H9 (cell line): ENCODE measurements at regions not wholly inside any gene's neighbourhood (a gene's known extent, or its start where the extent isn't known, plus 50 kb on each side); places are given as distances from the start of the nearest gene placed in this dataset.

ENCODE experiments used
- DNase-seq: peaks from one replicate; pipeline ENCODE4 v3.0.0-alpha.2; 2017
- H2AFZ ChIP-seq: one replicate; pipeline ENCODE4 v1.6.1; 2013; ENCODE audit warnings: mild to moderate bottlenecking, low read length, control low read depth, moderate library complexity
- H2AK5ac ChIP-seq: 2 replicates; pipeline ENCODE4 v1.6.1; 2013; ENCODE audit warnings: low read length, control low read depth, mixed read lengths; ENCODE audit not compliant: insufficient read length
- H2BK120ac ChIP-seq: one replicate; pipeline ENCODE4 v1.6.1; 2013; ENCODE audit warnings: low read depth, mild to moderate bottlenecking, low read length, control low read depth, inconsistent platforms; ENCODE audit not compliant: poor library complexity, severe bottlenecking
- H2BK12ac ChIP-seq: 2 replicates; pipeline ENCODE4 v1.6.1; 2013; ENCODE audit warnings: low read length, control low read depth, mixed read lengths, low read depth; ENCODE audit not compliant: insufficient read length
- H2BK15ac ChIP-seq: 2 replicates; pipeline ENCODE4 v1.6.1; 2013; ENCODE audit warnings: low read depth, low read length, control low read depth
- H2BK20ac ChIP-seq: one replicate; pipeline ENCODE4 v1.6.1; 2013; ENCODE audit warnings: low read depth, mild to moderate bottlenecking, low read length, control low read depth, inconsistent platforms; ENCODE audit not compliant: poor library complexity, severe bottlenecking
- H2BK5ac ChIP-seq: 2 replicates; pipeline ENCODE4 v1.6.1; 2013; ENCODE audit warnings: low read length, control low read depth, mixed read lengths; ENCODE audit not compliant: insufficient read length
- H3K14ac ChIP-seq: 2 replicates; pipeline ENCODE4 v1.6.1; 2013; ENCODE audit warnings: low read length, control low read depth; ENCODE audit not compliant: insufficient read depth
- H3K18ac ChIP-seq: 2 replicates; pipeline ENCODE4 v1.6.1; 2013; ENCODE audit warnings: low read depth, mild to moderate bottlenecking, mixed read lengths, low read length, control low read depth; ENCODE audit not compliant: insufficient read length
- H3K23ac ChIP-seq: 2 replicates; pipeline ENCODE4 v1.6.1; 2013; ENCODE audit warnings: low read length, control low read depth, mixed read lengths, low read depth; ENCODE audit not compliant: insufficient read length
- H3K23me2 ChIP-seq: 2 replicates; pipeline ENCODE4 v1.6.1; 2013; ENCODE audit warnings: low read depth, mild to moderate bottlenecking, mixed read lengths, low read length, control low read depth; ENCODE audit not compliant: insufficient read length, poor library complexity, severe bottlenecking
- H3K27ac ChIP-seq: 2 replicates; pipeline ENCODE4 v1.5.1; 2013; ENCODE audit warnings: low read length, control low read depth, mixed read lengths, low read depth; ENCODE audit not compliant: insufficient read length
- H3K27me3 ChIP-seq: 2 replicates; pipeline ENCODE4 v1.6.1; 2013; ENCODE audit warnings: low read length, control low read depth, inconsistent platforms; ENCODE audit not compliant: insufficient read depth
- H3K4ac ChIP-seq: 2 replicates; pipeline ENCODE4 v1.6.1; 2013; ENCODE audit warnings: low read depth, mild to moderate bottlenecking, control low read depth, inconsistent platforms, low read length, moderate library complexity
- H3K4me1 ChIP-seq: 2 replicates; pipeline ENCODE4 v1.6.1; 2013; ENCODE audit warnings: low read length, control low read depth, inconsistent platforms; ENCODE audit not compliant: insufficient read depth
- H3K4me2 ChIP-seq: 2 replicates; pipeline ENCODE4 v1.6.1; 2013; ENCODE audit warnings: low read length, control low read depth, mixed read lengths; ENCODE audit not compliant: insufficient read length, insufficient read depth
- H3K56ac ChIP-seq: 2 replicates; pipeline ENCODE4 v1.6.1; 2013; ENCODE audit warnings: low read depth, mild to moderate bottlenecking, mixed read lengths, low read length, control low read depth; ENCODE audit not compliant: insufficient read length
- H3K79me1 ChIP-seq: 2 replicates; pipeline ENCODE4 v1.6.1; 2013; ENCODE audit warnings: low read depth, mild to moderate bottlenecking, moderate library complexity, low read length, control low read depth, inconsistent platforms; ENCODE audit not compliant: insufficient read depth, poor library complexity, severe bottlenecking
- H3K79me2 ChIP-seq: 2 replicates; pipeline ENCODE4 v1.6.1; 2013; ENCODE audit warnings: low read length, control low read depth, inconsistent platforms; ENCODE audit not compliant: insufficient read depth
- H3K9ac ChIP-seq: 2 replicates; pipeline ENCODE4 v1.6.1; 2013; ENCODE audit warnings: low read length, control low read depth, mixed read lengths; ENCODE audit not compliant: insufficient read length; ENCODE audit errors: extremely low read depth
- H3K9me3 ChIP-seq: one replicate; pipeline ENCODE4 v1.6.1; 2013; ENCODE audit warnings: low read depth, low read length, inconsistent platforms; ENCODE audit not compliant: control insufficient read depth
- H3T11ph ChIP-seq: one replicate; pipeline ENCODE4 v1.6.1; 2013; ENCODE audit warnings: mild to moderate bottlenecking, low read length, control low read depth, inconsistent platforms
- H4K20me1 ChIP-seq: one replicate; pipeline ENCODE4 v1.6.1; 2013; ENCODE audit not compliant: control insufficient read depth, insufficient read length, insufficient read depth
- H4K5ac ChIP-seq: 2 replicates; pipeline ENCODE4 v1.6.1; 2013; ENCODE audit warnings: low read depth, mild to moderate bottlenecking, mixed read lengths, low read length, control low read depth; ENCODE audit not compliant: insufficient read length
- H4K8ac ChIP-seq: replicated peaks from 2 replicates; pipeline ENCODE4 v1.6.1; 2013; ENCODE audit warnings: low read length, control low read depth, mixed read lengths, low read depth; ENCODE audit not compliant: insufficient read length
- H4K91ac ChIP-seq: 2 replicates; pipeline ENCODE4 v1.6.1; 2013; ENCODE audit warnings: low read depth, mild to moderate bottlenecking, moderate library complexity, mixed read lengths, low read length, control low read depth; ENCODE audit not compliant: insufficient read length
- H3K27ac Mint-ChIP-seq, 3 experiments: 2 replicates in 2 of 3; 3 replicates in 1 of 3; pipeline ENCODE4 v1.8.0; 2020 to 2021; ENCODE audit warnings: mixed read lengths in 3 of 3, mild to moderate bottlenecking in 1 of 3, moderate library complexity in 1 of 3
- H3K27me3 Mint-ChIP-seq: 2 replicates; pipeline ENCODE4 v1.8.0; 2021; ENCODE audit warnings: low read depth, mild to moderate bottlenecking, moderate library complexity, mixed read lengths
- H3K36me3 Mint-ChIP-seq, 3 experiments: 2 replicates in 2 of 3; 3 replicates in 1 of 3; pipeline ENCODE4 v1.8.0; 2020 to 2021; ENCODE audit warnings: low read depth in 3 of 3, mixed read lengths in 3 of 3; ENCODE audit not compliant: insufficient read depth in 1 of 3
- H3K4me1 Mint-ChIP-seq, 2 experiments: 2 replicates each; pipeline ENCODE4 v1.8.0; 2020; ENCODE audit warnings: mixed read lengths in 2 of 2
- H3K4me3 Mint-ChIP-seq, 2 experiments: 2 replicates in 1 of 2; 3 replicates in 1 of 2; pipeline ENCODE4 v1.8.0; 2020 to 2021; ENCODE audit warnings: mild to moderate bottlenecking in 2 of 2, mixed read lengths in 2 of 2, moderate library complexity in 1 of 2
- H3K9me3 Mint-ChIP-seq, 2 experiments: 2 replicates in 1 of 2; 3 replicates in 1 of 2; pipeline ENCODE4 v1.8.0; 2020; ENCODE audit warnings: mild to moderate bottlenecking in 2 of 2, mixed read lengths in 2 of 2, moderate library complexity in 1 of 2
- WGBS: extraction: QIAGEN DNeasy Blood & Tissue Kit; methylation state at CpG from one replicate; pipeline ENCODE4 v1.1.7; 2013; ENCODE audit warnings: missing lambda C conversion rate, low lambda C conversion rate, mixed read lengths; ENCODE audit not compliant: insufficient read length; ENCODE audit errors: extremely low coverage; 5-methylcytosine and 5-hydroxymethylcytosine counted together
- TF ChIP-seq, protein P1 (sequence below): fragments of 200-600 bp; sonication (generic); conservative IDR thresholded peaks from 3 replicates; pipeline ENCODE4 v1.8.0; 2021; ENCODE audit warnings: antibody characterized with exemption, mild to moderate bottlenecking

- Histone ChIP-seq H2BK15ac (no peak overlapping the region), H4K91ac (no peak overlapping the region), H4K8ac (no peak overlapping the region), H4K5ac (no peak overlapping the region), H2BK5ac (no peak overlapping the region), H2BK12ac (no peak overlapping the region), H4K20me1 (no peaks in the 10 kb centered on the region), H3K14ac (no peak overlapping the region), H2AFZ (no peak overlapping the region), H3K4me1 (no peaks in the 10 kb centered on the region), H3K23me2 (no peaks in the 10 kb centered on the region), H3K4ac (no peak overlapping the region), H3K23ac (no peak overlapping the region), H3K9me3 (no peaks in the 10 kb centered on the region), H3K27ac (no peak overlapping the region), H2BK120ac (no peak overlapping the region), H3K27me3 (no peaks in the 10 kb centered on the region), H3K4me2 (no peak overlapping the region), H3K9ac (no peak overlapping the region), H3T11ph (no peak overlapping the region), H3K18ac (no peak overlapping the region), H2AK5ac (no peak overlapping the region), H3K79me1 (no peaks in the 10 kb centered on the region), H2BK20ac (no peak overlapping the region), H3K56ac (no peak overlapping the region), H3K79me2 (no peaks in the 10 kb centered on the region)
- TF ChIP-seq, protein P1, sequence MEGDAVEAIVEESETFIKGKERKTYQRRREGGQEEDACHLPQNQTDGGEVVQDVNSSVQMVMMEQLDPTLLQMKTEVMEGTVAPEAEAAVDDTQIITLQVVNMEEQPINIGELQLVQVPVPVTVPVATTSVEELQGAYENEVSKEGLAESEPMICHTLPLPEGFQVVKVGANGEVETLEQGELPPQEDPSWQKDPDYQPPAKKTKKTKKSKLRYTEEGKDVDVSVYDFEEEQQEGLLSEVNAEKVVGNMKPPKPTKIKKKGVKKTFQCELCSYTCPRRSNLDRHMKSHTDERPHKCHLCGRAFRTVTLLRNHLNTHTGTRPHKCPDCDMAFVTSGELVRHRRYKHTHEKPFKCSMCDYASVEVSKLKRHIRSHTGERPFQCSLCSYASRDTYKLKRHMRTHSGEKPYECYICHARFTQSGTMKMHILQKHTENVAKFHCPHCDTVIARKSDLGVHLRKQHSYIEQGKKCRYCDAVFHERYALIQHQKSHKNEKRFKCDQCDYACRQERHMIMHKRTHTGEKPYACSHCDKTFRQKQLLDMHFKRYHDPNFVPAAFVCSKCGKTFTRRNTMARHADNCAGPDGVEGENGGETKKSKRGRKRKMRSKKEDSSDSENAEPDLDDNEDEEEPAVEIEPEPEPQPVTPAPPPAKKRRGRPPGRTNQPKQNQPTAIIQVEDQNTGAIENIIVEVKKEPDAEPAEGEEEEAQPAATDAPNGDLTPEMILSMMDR = no peak
- DNase-seq = no peak
- H3K4me3 Mint-ChIP-seq = no peak overlapping the region
- WGBS = no CpG with 5 or more reads among the region's 3 CpGs
- H3K9me3 Mint-ChIP-seq = no peaks in the 10 kb centered on the region
- H3K27me3 Mint-ChIP-seq = no peaks in the 10 kb centered on the region; the same call in none of the 2 replicates
- no peak overlapping the region for H3K27ac Mint-ChIP-seq
- no peaks in the 10 kb centered on the region for H3K36me3 Mint-ChIP-seq
- peaks cover 6 to 8% of the 10 kb centered on the region in 2 experiments for H3K4me1 Mint-ChIP-seq
These were observed 123.8 kb downstream of the PTCSC3 start for GRCh38 chr14:36052681-36053080.
